Right lobe of liver (tissue), 4 donors: ENCODE measurements at regions not wholly inside any gene's neighbourhood (a gene's known extent, or its start where the extent isn't known, plus 50 kb on each side); places are given as distances from the start of the nearest gene placed in this dataset.

Source experiments
- CTCF ChIP-seq, 4 donors: fragments of 200-600 bp in 3 of 4; fragments of 450-650 bp in 1 of 4; IDR thresholded peaks; one replicate each; pipeline versions ENCODE4 v1.5.1 to v1.8.0; 2016 to 2022; ENCODE audit warnings: antibody characterized with exemption in 4 of 4, mild to moderate bottlenecking in 2 of 4
- POLR2A ChIP-seq: fragments of 450-650 bp; IDR thresholded peaks from one replicate; pipeline ENCODE4 v1.6.1; 2017; ENCODE audit warnings: antibody characterized with exemption, mild to moderate bottlenecking
- donor health status: DM: no; HTN: no; CAD: no.
- donor health status: DM: no; HTN: no; CAD: no.
- donor health status: DM: no; HTN: yes; CAD: no.

DNA sequence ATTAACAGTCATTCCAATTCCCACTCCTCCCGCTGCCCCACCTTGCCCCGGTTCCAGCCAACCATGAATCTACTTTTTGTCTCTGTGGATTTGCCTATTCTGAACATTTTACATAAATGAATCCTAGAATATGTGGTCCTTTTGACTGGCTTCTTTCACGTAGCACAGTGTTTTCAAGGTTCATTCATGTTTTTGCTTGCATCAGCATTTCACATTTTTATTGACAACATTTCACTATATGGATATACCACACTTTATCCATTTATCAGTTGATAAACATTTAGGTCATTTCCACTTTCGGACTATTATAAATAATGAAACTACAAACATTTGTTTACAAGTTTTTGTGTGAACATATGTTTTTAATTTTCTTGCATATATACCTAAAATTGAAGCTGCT lies 182.0 kb downstream of the ZNF248 start:
- TF ChIP-seq CTCF (IDR thresholded peaks at IDR 0.05) (no peak), POLR2A (no peak)
